H1 (cell line): ENCODE measurements at regions not wholly inside any gene's neighbourhood (a gene's known extent, or its start where the extent isn't known, plus 50 kb on each side); places are given as distances from the start of the nearest gene placed in this dataset.

Experiments
- CTCF ChIA-PET: fragments of 300-600 bp; sonication (Branson Sonifier 250); formaldehyde crosslinking; loops from one replicate; lab custom pipeline; 2021; ENCODE audit not compliant: partially characterized antibody; lab: Charles Lee
- POLR2A ChIA-PET: fragments of 300-600 bp; sonication (Branson Sonifier 250); formaldehyde crosslinking; loops from one replicate; lab custom pipeline; 2021; ENCODE audit warnings: inconsistent platforms; ENCODE audit not compliant: partially characterized antibody; lab: Charles Lee
- DNase-seq, 2 experiments: peaks; one replicate each; pipeline versions ENCODE4 v3.0.0 to v3.0.0-alpha.2; 2010 to 2022; ENCODE audit warnings: low spot score in 2 of 2, low read depth in 1 of 2, mixed read lengths in 1 of 2
- FAIRE-seq: peaks from 2 replicates; lab custom pipeline; 2011; peaks lifted over from hg19 to GRCh38; lab: Jason Lieb, UNC
- H2AFZ ChIP-seq: 2 replicates; pipeline ENCODE4 v1.8.1; 2012; ENCODE audit warnings: low read length, inconsistent platforms
- H2AK5ac ChIP-seq: 2 replicates; pipeline ENCODE4 v1.6.1; 2013; ENCODE audit warnings: low read depth, low read length
- H2BK120ac ChIP-seq: replicated peaks from 2 replicates; pipeline ENCODE3; 2013; ENCODE audit warnings: low read depth, low read length, inconsistent platforms
- H2BK12ac ChIP-seq: 2 replicates; pipeline ENCODE4 v1.6.1; 2013; ENCODE audit warnings: low read depth, low read length
- H2BK15ac ChIP-seq: 2 replicates; pipeline ENCODE4 v1.6.1; 2013; ENCODE audit warnings: low read length
- H2BK20ac ChIP-seq: 2 replicates; pipeline ENCODE4 v1.6.1; 2013; ENCODE audit warnings: low read length
- H2BK5ac ChIP-seq: 2 replicates; pipeline ENCODE4 v1.6.1; 2013; ENCODE audit warnings: low read depth, low read length
- H3K14ac ChIP-seq: 2 replicates; pipeline ENCODE4 v1.6.1; 2013; ENCODE audit warnings: inconsistent platforms; ENCODE audit not compliant: insufficient read length
- H3K18ac ChIP-seq: 2 replicates; pipeline ENCODE4 v1.6.1; 2013; ENCODE audit warnings: low read length; ENCODE audit errors: extremely low read depth
- H3K23ac ChIP-seq: 2 replicates; pipeline ENCODE4 v1.6.1; 2013; ENCODE audit warnings: inconsistent platforms; ENCODE audit not compliant: insufficient read length
- H3K23me2 ChIP-seq: 2 replicates; pipeline ENCODE4 v1.6.1; 2013; ENCODE audit warnings: low read depth, low read length
- H3K27ac ChIP-seq: 2 replicates; pipeline ENCODE4 v1.6.1; 2011; ENCODE audit warnings: low read depth, low read length, inconsistent platforms
- H3K27me3 ChIP-seq, 4 experiments: replicated peaks in 1 of 4; 1 replicate in 1 of 4; 2 replicates in 3 of 4; pipeline versions ENCODE4 v1.6.1 to v1.8.1; 2011 to 2013; ENCODE audit warnings: low read length in 3 of 4, mild to moderate bottlenecking in 3 of 4, inconsistent platforms in 2 of 4, mixed read lengths in 2 of 4, moderate library complexity in 1 of 4; ENCODE audit not compliant: control insufficient read depth in 3 of 4, insufficient read depth in 3 of 4; ENCODE audit errors: extremely low read depth in 1 of 4
- H3K36me3 ChIP-seq, 4 experiments: 2 replicates each; pipeline versions ENCODE4 v1.6.1 to v1.8.1; 2011 to 2013; ENCODE audit warnings: mild to moderate bottlenecking in 4 of 4, low read length in 3 of 4, moderate library complexity in 2 of 4, control low read depth in 1 of 4, inconsistent platforms in 1 of 4; ENCODE audit not compliant: insufficient read depth in 4 of 4, control insufficient read depth in 2 of 4
- H3K4ac ChIP-seq: replicated peaks from 2 replicates; pipeline ENCODE3; 2013; ENCODE audit warnings: low read length, low read depth, mixed read lengths, inconsistent platforms; ENCODE audit not compliant: insufficient read length
- H3K4me1 ChIP-seq, 4 experiments: replicated peaks in 1 of 4; 1 replicate in 1 of 4; 2 replicates in 3 of 4; pipeline versions ENCODE4 v1.6.1 to v1.8.1; 2011 to 2013; ENCODE audit warnings: low read length in 3 of 4, inconsistent platforms in 2 of 4, mixed read lengths in 1 of 4; ENCODE audit not compliant: insufficient read depth in 4 of 4, control insufficient read depth in 3 of 4
- H3K4me2 ChIP-seq, 2 experiments: 2 replicates each; pipeline versions ENCODE4 v1.6.1 to v1.8.1; 2011 to 2013; ENCODE audit warnings: low read depth in 2 of 2, low read length in 2 of 2, control low read depth in 1 of 2, inconsistent platforms in 1 of 2, mild to moderate bottlenecking in 1 of 2; ENCODE audit not compliant: insufficient read depth in 1 of 2
- H3K4me3 ChIP-seq, 4 experiments: fragments of 200-600, 300-600 bp in 1 of 4; sonication (generic), shearing (Covaris generic), sonication (Bioruptor Twin) in 1 of 4; 2 replicates each; pipeline versions ENCODE4 v1.5.1 to v1.8.1; 2011 to 2016; ENCODE audit warnings: low read length in 4 of 4, low read depth in 3 of 4, control low read depth in 2 of 4, inconsistent platforms in 2 of 4, mild to moderate bottlenecking in 2 of 4, mixed read lengths in 1 of 4, moderate library complexity in 1 of 4; ENCODE audit not compliant: insufficient read depth in 2 of 4; ENCODE audit errors: extremely low read depth in 1 of 4
- H3K56ac ChIP-seq: replicated peaks from 2 replicates; pipeline ENCODE3; 2013; ENCODE audit warnings: low read depth, mild to moderate bottlenecking, mixed read lengths, low read length, inconsistent platforms; ENCODE audit not compliant: insufficient read length
- H3K79me1 ChIP-seq: 2 replicates; pipeline ENCODE4 v1.6.1; 2013; ENCODE audit warnings: low read depth, low read length, control low read depth
- H3K79me2 ChIP-seq, 2 experiments: 2 replicates each; pipeline versions ENCODE4 v1.6.1 to v1.8.1; 2012 to 2013; ENCODE audit warnings: low read length in 2 of 2, mild to moderate bottlenecking in 2 of 2, inconsistent platforms in 1 of 2; ENCODE audit not compliant: insufficient read depth in 2 of 2, control insufficient read depth in 1 of 2
- H3K9ac ChIP-seq, 4 experiments: replicated peaks in 1 of 4; 1 replicate in 1 of 4; 2 replicates in 3 of 4; pipeline versions ENCODE4 v1.6.1 to v1.8.1; 2011 to 2013; ENCODE audit warnings: low read depth in 3 of 4, low read length in 3 of 4, control low read depth in 2 of 4, mild to moderate bottlenecking in 2 of 4, moderate library complexity in 2 of 4, inconsistent platforms in 1 of 4; ENCODE audit errors: extremely low read depth in 1 of 4
- H3K9me3 ChIP-seq, 2 experiments: 2 replicates each; pipeline versions ENCODE4 v1.6.1 to v1.8.1; 2012 to 2013; ENCODE audit warnings: mild to moderate bottlenecking in 2 of 2, moderate library complexity in 2 of 2, control low read depth in 1 of 2, inconsistent platforms in 1 of 2, low read depth in 1 of 2, low read length in 1 of 2, mixed read lengths in 1 of 2; ENCODE audit not compliant: insufficient read depth in 2 of 2
- H4K20me1 ChIP-seq, 2 experiments: replicated peaks in 1 of 2; 2 replicates each; pipeline versions ENCODE3 to v1.8.1; 2011 to 2013; ENCODE audit warnings: inconsistent platforms in 2 of 2, low read length in 2 of 2, mild to moderate bottlenecking in 1 of 2; ENCODE audit not compliant: insufficient read depth in 2 of 2, control insufficient read depth in 1 of 2
- H4K5ac ChIP-seq: 2 replicates; pipeline ENCODE4 v1.6.1; 2013; ENCODE audit warnings: low read length, low read depth, mixed read lengths, inconsistent platforms; ENCODE audit not compliant: insufficient read length
- H4K8ac ChIP-seq: 2 replicates; pipeline ENCODE4 v1.8.0; 2013; ENCODE audit warnings: mild to moderate bottlenecking, moderate library complexity, low read length, inconsistent platforms; ENCODE audit not compliant: insufficient read depth; ENCODE audit errors: extremely low read depth
- H4K91ac ChIP-seq: replicated peaks from 2 replicates; pipeline ENCODE3; 2013; ENCODE audit warnings: low read length, mixed read lengths, inconsistent platforms; ENCODE audit not compliant: insufficient read length
- ATF2 ChIP-seq: IDR thresholded peaks from 2 replicates; pipeline ENCODE4 v1.6.1; 2012; ENCODE audit warnings: low read length, inconsistent platforms
- CBX8 ChIP-seq: fragments of 300-800, 300-1000 bp; sonication (generic); IDR thresholded peaks from 2 replicates; pipeline ENCODE4 v1.7.1; 2016; ENCODE audit warnings: low read depth, low read length, borderline replicate concordance
- CHD2 ChIP-seq: IDR thresholded peaks from 2 replicates; pipeline ENCODE4 v1.6.1; 2012; ENCODE audit warnings: low read length, improper control_type of control experiment
- FOSL1 ChIP-seq: IDR thresholded peaks from 2 replicates; pipeline ENCODE4 v1.6.1; 2011; ENCODE audit warnings: mild to moderate bottlenecking, low read depth, low read length, moderate library complexity; ENCODE audit not compliant: insufficient read depth
- HDAC2 ChIP-seq, 2 experiments: fragments of 300-600 bp in 1 of 2; sonication (generic) in 1 of 2; IDR thresholded peaks; 2 replicates each; pipeline ENCODE4 v1.6.1; 2011 to 2012; ENCODE audit warnings: low read depth in 2 of 2, low read length in 2 of 2, mild to moderate bottlenecking in 2 of 2, moderate library complexity in 2 of 2, borderline replicate concordance in 1 of 2, inconsistent platforms in 1 of 2
- KDM5A ChIP-seq: fragments of 200-600 bp; IDR thresholded peaks from 2 replicates; pipeline ENCODE4 v1.7.1; 2012; ENCODE audit warnings: mild to moderate bottlenecking, low read length, inconsistent platforms, mixed read lengths
- NANOG ChIP-seq: IDR thresholded peaks from 2 replicates; pipeline ENCODE4 v1.6.1; 2011; ENCODE audit warnings: low read length, low read depth, mild to moderate bottlenecking, inconsistent platforms; ENCODE audit not compliant: insufficient read depth, poor library complexity, severe bottlenecking
- SIN3A ChIP-seq, 2 experiments: IDR thresholded peaks in 1 of 2; conservative IDR thresholded peaks in 1 of 2; 2 replicates each; pipeline ENCODE4 v1.6.1; 2011 to 2012; ENCODE audit warnings: low read length in 2 of 2, improper control_type of control experiment in 1 of 2, low read depth in 1 of 2, mild to moderate bottlenecking in 1 of 2
- TBP ChIP-seq: IDR thresholded peaks from 2 replicates; pipeline ENCODE4 v1.6.1; 2011; ENCODE audit warnings: low read depth, low read length, improper control_type of control experiment
- TCF12 ChIP-seq: IDR thresholded peaks from 2 replicates; pipeline ENCODE4 v1.6.1; 2011; ENCODE audit warnings: low read depth, mild to moderate bottlenecking, low read length

GRCh38 chr5:144002876-144003275, 167.6 kb downstream of the YIPF5 start:
- H2AK5ac ChIP-seq: no peak overlapping the region
- H4K8ac ChIP-seq: no peak overlapping the region
- no peak overlapping the region for H3K14ac ChIP-seq
- no peak overlapping the region for H4K91ac ChIP-seq
- no peak overlapping the region for H2BK120ac ChIP-seq
- no peak overlapping the region for H3K18ac ChIP-seq
- H3K9ac ChIP-seq: no peak overlapping the region
- no peak overlapping the region for H3K27ac ChIP-seq
- no peaks in the 10 kb centered on the region for H3K23me2 ChIP-seq
- no peaks in the 10 kb centered on the region for H3K36me3 ChIP-seq
- FAIRE-seq (no peak), DNase-seq (no peak)
- no peaks in the 10 kb centered on the region for H3K79me1 ChIP-seq
- H2BK12ac ChIP-seq: no peak overlapping the region
- H3K56ac ChIP-seq: no peak overlapping the region
- CTCF ChIA-PET: no interaction called here
- H3K27me3 ChIP-seq: no peaks in the 10 kb centered on the region
- no peak overlapping the region for H2BK20ac ChIP-seq
- peaks cover 6 to 13% of the 10 kb centered on the region in 2 experiments; a peak in 2 of 4 replicates for H3K9me3 ChIP-seq
- no peak overlapping the region for H2BK15ac ChIP-seq
- no peak overlapping the region for H3K23ac ChIP-seq
- POLR2A ChIA-PET: no interaction called here
- H3K79me2 ChIP-seq: no peaks in the 10 kb centered on the region
- H4K20me1 ChIP-seq: no peaks in the 10 kb centered on the region
- H3K4me2 ChIP-seq: no peak overlapping the region
- no peak overlapping the region for H4K5ac ChIP-seq
- no peak overlapping the region for H3K4ac ChIP-seq
- no peak overlapping the region for H2BK5ac ChIP-seq
- no peaks in the 10 kb centered on the region for H3K4me1 ChIP-seq
- H2AFZ ChIP-seq: no peak overlapping the region
- TF ChIP-seq ATF2 (no peak), CBX8 (no peak), HDAC2 (IDR thresholded peaks at IDR 0.05; ENCODE audit: borderline replicate concordance in 1 of 2, low read depth in 2 of 2, low read length in 2 of 2) (no peak), NANOG (no peak), FOSL1 (no peak), TCF12 (no peak), CHD2 (no peak), KDM5A (no peak), TBP (no peak), SIN3A (conservative IDR thresholded peaks at IDR 0.05 in 1 of 2, IDR thresholded peaks at IDR 0.05 in 1 of 2; ENCODE audit: low read depth in 1 of 2, low read length in 2 of 2) (no peak)
- H3K4me3 ChIP-seq: no peak overlapping the region
